ENCODE measurements at regions not wholly inside any gene's neighbourhood (a gene's known extent, or its start where the extent isn't known, plus 50 kb on each side); places are given as distances from the start of the nearest gene placed in this dataset.

- ChIA-PET POLR2A (no interaction called here), CTCF (interaction anchor here (0.8 kb wide), 1 partner anchor 121 kb away, joined by 3 read pairs; no protein-coding TSS in a partner anchor)
- Mint-ChIP-seq H3K9me3 (peaks cover 13% of the 10 kb centered on the region), H3K27me3 (ENCODE audit: low read depth) (no peaks in the 10 kb centered on the region; the same call in 1 of the 2 replicates), H3K36me3 (no peaks in the 10 kb centered on the region), H3K27ac (no peak overlapping the region), H3K4me3 (no peak overlapping the region), H3K4me1 (0 out of 2 replicates have a peak, but pooled peaks cover 3% of the 10 kb centered on the region)
- TF ChIP-seq MAX (CRISPR knock-in tag; IDR thresholded peaks at IDR 0.05) (no peak), TEAD4 (CRISPR knock-in tag; IDR thresholded peaks at IDR 0.05) (no peak), CBFB (CRISPR knock-in tag; IDR thresholded peaks at IDR 0.05; ENCODE audit: low read depth) (no peak), USF1 (CRISPR knock-in tag; IDR thresholded peaks at IDR 0.05) (no peak), TP53 (CRISPR knock-in tag; IDR thresholded peaks at IDR 0.05) (no peak), GRHL2 (CRISPR knock-in tag; IDR thresholded peaks at IDR 0.05; ENCODE audit: insufficient replicate concordance, severe bottlenecking) (no peak), IRF2 (CRISPR knock-in tag; IDR thresholded peaks at IDR 0.05; ENCODE audit: borderline replicate concordance, low read depth) (no peak), SOX15 (CRISPR knock-in tag; IDR thresholded peaks at IDR 0.05) (no peak), GABPB1 (CRISPR knock-in tag; IDR thresholded peaks at IDR 0.05) (no peak), ATF3 (CRISPR knock-in tag; conservative IDR thresholded peaks at IDR 0.05) (no peak), ESRRA (CRISPR knock-in tag; IDR thresholded peaks at IDR 0.05; ENCODE audit: borderline replicate concordance) (no peak), TCF7 (CRISPR knock-in tag; IDR thresholded peaks at IDR 0.05; ENCODE audit: low read depth) (no peak), CREB1 (CRISPR knock-in tag; IDR thresholded peaks at IDR 0.05) (no peak), SMAD4 (CRISPR knock-in tag; IDR thresholded peaks at IDR 0.05) (no peak)
- TF ChIP-seq, protein P1, sequence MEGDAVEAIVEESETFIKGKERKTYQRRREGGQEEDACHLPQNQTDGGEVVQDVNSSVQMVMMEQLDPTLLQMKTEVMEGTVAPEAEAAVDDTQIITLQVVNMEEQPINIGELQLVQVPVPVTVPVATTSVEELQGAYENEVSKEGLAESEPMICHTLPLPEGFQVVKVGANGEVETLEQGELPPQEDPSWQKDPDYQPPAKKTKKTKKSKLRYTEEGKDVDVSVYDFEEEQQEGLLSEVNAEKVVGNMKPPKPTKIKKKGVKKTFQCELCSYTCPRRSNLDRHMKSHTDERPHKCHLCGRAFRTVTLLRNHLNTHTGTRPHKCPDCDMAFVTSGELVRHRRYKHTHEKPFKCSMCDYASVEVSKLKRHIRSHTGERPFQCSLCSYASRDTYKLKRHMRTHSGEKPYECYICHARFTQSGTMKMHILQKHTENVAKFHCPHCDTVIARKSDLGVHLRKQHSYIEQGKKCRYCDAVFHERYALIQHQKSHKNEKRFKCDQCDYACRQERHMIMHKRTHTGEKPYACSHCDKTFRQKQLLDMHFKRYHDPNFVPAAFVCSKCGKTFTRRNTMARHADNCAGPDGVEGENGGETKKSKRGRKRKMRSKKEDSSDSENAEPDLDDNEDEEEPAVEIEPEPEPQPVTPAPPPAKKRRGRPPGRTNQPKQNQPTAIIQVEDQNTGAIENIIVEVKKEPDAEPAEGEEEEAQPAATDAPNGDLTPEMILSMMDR (IDR thresholded peaks at IDR 0.05): no peak
- TF ChIP-seq, protein P2, sequence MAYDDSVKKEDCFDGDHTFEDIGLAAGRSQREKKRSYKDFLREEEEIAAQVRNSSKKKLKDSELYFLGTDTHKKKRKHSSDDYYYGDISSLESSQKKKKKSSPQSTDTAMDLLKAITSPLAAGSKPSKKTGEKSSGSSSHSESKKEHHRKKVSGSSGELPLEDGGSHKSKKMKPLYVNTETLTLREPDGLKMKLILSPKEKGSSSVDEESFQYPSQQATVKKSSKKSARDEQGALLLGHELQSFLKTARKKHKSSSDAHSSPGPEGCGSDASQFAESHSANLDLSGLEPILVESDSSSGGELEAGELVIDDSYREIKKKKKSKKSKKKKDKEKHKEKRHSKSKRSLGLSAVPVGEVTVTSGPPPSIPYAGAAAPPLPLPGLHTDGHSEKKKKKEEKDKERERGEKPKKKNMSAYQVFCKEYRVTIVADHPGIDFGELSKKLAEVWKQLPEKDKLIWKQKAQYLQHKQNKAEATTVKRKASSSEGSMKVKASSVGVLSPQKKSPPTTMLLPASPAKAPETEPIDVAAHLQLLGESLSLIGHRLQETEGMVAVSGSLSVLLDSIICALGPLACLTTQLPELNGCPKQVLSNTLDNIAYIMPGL (CRISPR knock-in tag; IDR thresholded peaks at IDR 0.05): no peak
- TF ChIP-seq, protein P3, sequence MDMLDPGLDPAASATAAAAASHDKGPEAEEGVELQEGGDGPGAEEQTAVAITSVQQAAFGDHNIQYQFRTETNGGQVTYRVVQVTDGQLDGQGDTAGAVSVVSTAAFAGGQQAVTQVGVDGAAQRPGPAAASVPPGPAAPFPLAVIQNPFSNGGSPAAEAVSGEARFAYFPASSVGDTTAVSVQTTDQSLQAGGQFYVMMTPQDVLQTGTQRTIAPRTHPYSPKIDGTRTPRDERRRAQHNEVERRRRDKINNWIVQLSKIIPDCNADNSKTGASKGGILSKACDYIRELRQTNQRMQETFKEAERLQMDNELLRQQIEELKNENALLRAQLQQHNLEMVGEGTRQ (CRISPR knock-in tag; IDR thresholded peaks at IDR 0.05): no peak
- TF ChIP-seq, protein P4, sequence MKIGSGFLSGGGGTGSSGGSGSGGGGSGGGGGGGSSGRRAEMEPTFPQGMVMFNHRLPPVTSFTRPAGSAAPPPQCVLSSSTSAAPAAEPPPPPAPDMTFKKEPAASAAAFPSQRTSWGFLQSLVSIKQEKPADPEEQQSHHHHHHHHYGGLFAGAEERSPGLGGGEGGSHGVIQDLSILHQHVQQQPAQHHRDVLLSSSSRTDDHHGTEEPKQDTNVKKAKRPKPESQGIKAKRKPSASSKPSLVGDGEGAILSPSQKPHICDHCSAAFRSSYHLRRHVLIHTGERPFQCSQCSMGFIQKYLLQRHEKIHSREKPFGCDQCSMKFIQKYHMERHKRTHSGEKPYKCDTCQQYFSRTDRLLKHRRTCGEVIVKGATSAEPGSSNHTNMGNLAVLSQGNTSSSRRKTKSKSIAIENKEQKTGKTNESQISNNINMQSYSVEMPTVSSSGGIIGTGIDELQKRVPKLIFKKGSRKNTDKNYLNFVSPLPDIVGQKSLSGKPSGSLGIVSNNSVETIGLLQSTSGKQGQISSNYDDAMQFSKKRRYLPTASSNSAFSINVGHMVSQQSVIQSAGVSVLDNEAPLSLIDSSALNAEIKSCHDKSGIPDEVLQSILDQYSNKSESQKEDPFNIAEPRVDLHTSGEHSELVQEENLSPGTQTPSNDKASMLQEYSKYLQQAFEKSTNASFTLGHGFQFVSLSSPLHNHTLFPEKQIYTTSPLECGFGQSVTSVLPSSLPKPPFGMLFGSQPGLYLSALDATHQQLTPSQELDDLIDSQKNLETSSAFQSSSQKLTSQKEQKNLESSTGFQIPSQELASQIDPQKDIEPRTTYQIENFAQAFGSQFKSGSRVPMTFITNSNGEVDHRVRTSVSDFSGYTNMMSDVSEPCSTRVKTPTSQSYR (CRISPR knock-in tag; IDR thresholded peaks at IDR 0.05): no peak
- TF ChIP-seq, protein P5, sequence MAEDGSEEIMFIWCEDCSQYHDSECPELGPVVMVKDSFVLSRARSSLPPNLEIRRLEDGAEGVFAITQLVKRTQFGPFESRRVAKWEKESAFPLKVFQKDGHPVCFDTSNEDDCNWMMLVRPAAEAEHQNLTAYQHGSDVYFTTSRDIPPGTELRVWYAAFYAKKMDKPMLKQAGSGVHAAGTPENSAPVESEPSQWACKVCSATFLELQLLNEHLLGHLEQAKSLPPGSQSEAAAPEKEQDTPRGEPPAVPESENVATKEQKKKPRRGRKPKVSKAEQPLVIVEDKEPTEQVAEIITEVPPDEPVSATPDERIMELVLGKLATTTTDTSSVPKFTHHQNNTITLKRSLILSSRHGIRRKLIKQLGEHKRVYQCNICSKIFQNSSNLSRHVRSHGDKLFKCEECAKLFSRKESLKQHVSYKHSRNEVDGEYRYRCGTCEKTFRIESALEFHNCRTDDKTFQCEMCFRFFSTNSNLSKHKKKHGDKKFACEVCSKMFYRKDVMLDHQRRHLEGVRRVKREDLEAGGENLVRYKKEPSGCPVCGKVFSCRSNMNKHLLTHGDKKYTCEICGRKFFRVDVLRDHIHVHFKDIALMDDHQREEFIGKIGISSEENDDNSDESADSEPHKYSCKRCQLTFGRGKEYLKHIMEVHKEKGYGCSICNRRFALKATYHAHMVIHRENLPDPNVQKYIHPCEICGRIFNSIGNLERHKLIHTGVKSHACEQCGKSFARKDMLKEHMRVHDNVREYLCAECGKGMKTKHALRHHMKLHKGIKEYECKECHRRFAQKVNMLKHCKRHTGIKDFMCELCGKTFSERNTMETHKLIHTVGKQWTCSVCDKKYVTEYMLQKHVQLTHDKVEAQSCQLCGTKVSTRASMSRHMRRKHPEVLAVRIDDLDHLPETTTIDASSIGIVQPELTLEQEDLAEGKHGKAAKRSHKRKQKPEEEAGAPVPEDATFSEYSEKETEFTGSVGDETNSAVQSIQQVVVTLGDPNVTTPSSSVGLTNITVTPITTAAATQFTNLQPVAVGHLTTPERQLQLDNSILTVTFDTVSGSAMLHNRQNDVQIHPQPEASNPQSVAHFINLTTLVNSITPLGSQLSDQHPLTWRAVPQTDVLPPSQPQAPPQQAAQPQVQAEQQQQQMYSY (CRISPR knock-in tag; IDR thresholded peaks at IDR 0.05): no peak
- no peak for DNase-seq (ENCODE audit: low spot score)
- no peak for ATAC-seq
Measured at GRCh38 chr16:80345701-80346100, 195.1 kb upstream of the DYNLRB2 start.

All from WTC11 (cell line).